WTC11 (cell line): ENCODE measurements at regions not wholly inside any gene's neighbourhood (a gene's known extent, or its start where the extent isn't known, plus 50 kb on each side); places are given as distances from the start of the nearest gene placed in this dataset.
"Not testable (repeated sequence)": the region's sequence is repeated elsewhere in the genome, so short reads cannot be mapped to it uniquely, and the experiment has no call there.

ENCODE experiments used
- JUN ChIP-seq: sonication (generic); formaldehyde crosslinking; IDR thresholded peaks from 2 replicates; pipeline ENCODE4 v1.8.0; 2023; ENCODE audit warnings: mild to moderate bottlenecking, missing genetic modification reagents
- SP1 ChIP-seq: sonication (generic); formaldehyde crosslinking; conservative IDR thresholded peaks from 2 replicates; pipeline ENCODE4 v1.8.1; 2022; ENCODE audit warnings: missing genetic modification reagents
- ZNF121 ChIP-seq: sonication (generic); formaldehyde crosslinking; IDR thresholded peaks from 2 replicates; pipeline ENCODE4 v1.8.0; 2023; ENCODE audit warnings: missing genetic modification reagents
- TF ChIP-seq, protein P1 (sequence below): fragments of 200-600 bp; IDR thresholded peaks from 2 replicates; pipeline ENCODE4 v1.8.0; 2022; ENCODE audit warnings: antibody characterized with exemption

DNA sequence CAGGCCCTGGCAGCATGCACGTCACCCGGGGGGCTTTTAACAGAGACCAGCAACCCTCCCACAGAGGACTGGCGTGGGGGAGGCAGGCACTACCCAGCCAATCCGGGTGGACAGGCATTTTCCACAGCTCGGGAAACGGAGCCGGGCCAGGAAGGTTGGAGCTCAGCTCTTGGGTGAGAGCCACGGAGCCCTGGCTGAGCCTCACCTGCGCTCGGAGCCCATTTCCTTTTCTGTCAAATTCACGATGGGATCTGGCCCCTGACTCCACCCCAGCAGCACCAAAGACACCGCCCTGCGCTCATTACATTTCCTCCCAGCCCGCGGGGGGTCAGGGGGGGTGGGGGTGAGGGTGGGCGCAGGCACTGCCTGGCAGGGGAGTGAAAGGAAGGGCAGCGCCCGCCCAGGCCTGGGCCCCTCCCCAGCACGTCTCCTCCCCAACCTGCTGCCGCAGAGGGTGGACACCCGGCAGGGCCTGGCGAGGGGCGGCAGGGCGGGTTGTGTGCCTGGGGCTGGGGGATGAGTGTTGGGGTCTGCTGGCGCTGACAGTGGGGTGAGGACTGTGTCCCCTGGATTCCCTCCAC, 145.4 kb downstream of the LAT start:
- TF ChIP-seq, protein P1, sequence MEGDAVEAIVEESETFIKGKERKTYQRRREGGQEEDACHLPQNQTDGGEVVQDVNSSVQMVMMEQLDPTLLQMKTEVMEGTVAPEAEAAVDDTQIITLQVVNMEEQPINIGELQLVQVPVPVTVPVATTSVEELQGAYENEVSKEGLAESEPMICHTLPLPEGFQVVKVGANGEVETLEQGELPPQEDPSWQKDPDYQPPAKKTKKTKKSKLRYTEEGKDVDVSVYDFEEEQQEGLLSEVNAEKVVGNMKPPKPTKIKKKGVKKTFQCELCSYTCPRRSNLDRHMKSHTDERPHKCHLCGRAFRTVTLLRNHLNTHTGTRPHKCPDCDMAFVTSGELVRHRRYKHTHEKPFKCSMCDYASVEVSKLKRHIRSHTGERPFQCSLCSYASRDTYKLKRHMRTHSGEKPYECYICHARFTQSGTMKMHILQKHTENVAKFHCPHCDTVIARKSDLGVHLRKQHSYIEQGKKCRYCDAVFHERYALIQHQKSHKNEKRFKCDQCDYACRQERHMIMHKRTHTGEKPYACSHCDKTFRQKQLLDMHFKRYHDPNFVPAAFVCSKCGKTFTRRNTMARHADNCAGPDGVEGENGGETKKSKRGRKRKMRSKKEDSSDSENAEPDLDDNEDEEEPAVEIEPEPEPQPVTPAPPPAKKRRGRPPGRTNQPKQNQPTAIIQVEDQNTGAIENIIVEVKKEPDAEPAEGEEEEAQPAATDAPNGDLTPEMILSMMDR, result not testable (repeated sequence)
- TF ChIP-seq JUN (CRISPR knock-in tag); ZNF121; SP1 (CRISPR knock-in tag): not testable (repeated sequence)
